Endothelial cell of umbilical vein (primary cell): ENCODE measurements at regions not wholly inside any gene's neighbourhood (a gene's known extent, or its start where the extent isn't known, plus 50 kb on each side); places are given as distances from the start of the nearest gene placed in this dataset.

Experiments used
- BruUV-seq: library from RNA; stranded (reverse); fragments of 400-500 nt; replicated peaks from 2 replicates; lab custom pipeline; 2021; lab: Mats Ljungman, UMichigan
- CTCF ChIA-PET: fragments of 300-600, 350-600 bp; sonication (Branson Sonifier 250); formaldehyde crosslinking; loops from one replicate; lab custom pipeline; 2021; ENCODE audit warnings: antibody characterized with exemption, inconsistent platforms; lab: Charles Lee
- POLR2A ChIA-PET: fragments of 300-600, 350-600 bp; sonication (Branson Sonifier 250); formaldehyde crosslinking; loops from one replicate; lab custom pipeline; 2021; ENCODE audit warnings: antibody characterized with exemption, inconsistent platforms; lab: Charles Lee
- DNase-seq: peaks from one replicate; pipeline ENCODE4 v3.0.0-alpha.2; 2011; ENCODE audit warnings: low read depth, low spot score
- FAIRE-seq: peaks from 2 replicates; lab custom pipeline; 2011; peaks lifted over from hg19 to GRCh38; lab: Jason Lieb, UNC
- H2AFZ ChIP-seq: 2 replicates; pipeline ENCODE4 v1.6.0; 2012; ENCODE audit warnings: low read depth, low read length, control low read depth, inconsistent platforms
- H3K27ac ChIP-seq: 2 replicates; pipeline ENCODE4 v1.5.1; 2011; ENCODE audit warnings: low read depth, mild to moderate bottlenecking, control low read depth, low read length, moderate library complexity; ENCODE audit not compliant: insufficient read depth
- H3K27me3 ChIP-seq, 2 experiments: 2 replicates each; pipeline versions ENCODE4 v1.6.0 to v1.6.1; 2011; ENCODE audit warnings: low read length in 2 of 2, mixed read lengths in 1 of 2; ENCODE audit not compliant: control insufficient read depth in 2 of 2, insufficient read depth in 2 of 2
- H3K36me3 ChIP-seq, 2 experiments: 2 replicates in 1 of 2; 3 replicates in 1 of 2; pipeline ENCODE4 v1.5.1; 2011; ENCODE audit warnings: low read length in 2 of 2, mild to moderate bottlenecking in 1 of 2, moderate library complexity in 1 of 2; ENCODE audit not compliant: control insufficient read depth in 2 of 2, insufficient read depth in 2 of 2; ENCODE audit errors: extremely low read depth in 1 of 2
- H3K4me1 ChIP-seq: 3 replicates; pipeline ENCODE4 v1.5.1; 2011; ENCODE audit warnings: mild to moderate bottlenecking, low read length; ENCODE audit not compliant: control insufficient read depth, insufficient read depth; ENCODE audit errors: extremely low read depth
- H3K4me2 ChIP-seq: 2 replicates; pipeline ENCODE4 v1.6.1; 2011; ENCODE audit warnings: low read length, control low read depth, mixed read lengths; ENCODE audit not compliant: insufficient read depth
- H3K4me3 ChIP-seq, 3 experiments: fragments of 200-600 bp in 1 of 3; sonication (generic), shearing (Covaris generic) in 1 of 3; replicated peaks in 1 of 3; 2 replicates each; pipeline ENCODE4 v1.5.1; 2011 to 2016; ENCODE audit warnings: control low read depth in 3 of 3, low read length in 3 of 3, mild to moderate bottlenecking in 2 of 3, inconsistent platforms in 1 of 3, low read depth in 1 of 3, moderate library complexity in 1 of 3; ENCODE audit not compliant: insufficient read depth in 1 of 3
- H3K79me2 ChIP-seq: 2 replicates; pipeline ENCODE4 v1.6.0; 2012; ENCODE audit warnings: low read length, inconsistent platforms; ENCODE audit not compliant: control insufficient read depth, insufficient read depth
- H3K9ac ChIP-seq: replicated peaks from 2 replicates; pipeline ENCODE3; 2011; ENCODE audit warnings: low read length, control low read depth; ENCODE audit not compliant: insufficient read depth; ENCODE audit errors: extremely low read depth
- H3K9me1 ChIP-seq: replicated peaks from 3 replicates; pipeline ENCODE4 v1.6.0; 2011; ENCODE audit warnings: mild to moderate bottlenecking, low read length; ENCODE audit not compliant: control insufficient read depth, insufficient read depth; ENCODE audit errors: extremely low read depth
- H3K9me3 ChIP-seq: replicated peaks from 2 replicates; pipeline ENCODE4 v1.5.1; 2012; ENCODE audit warnings: low read length, inconsistent platforms; ENCODE audit not compliant: control insufficient read depth, insufficient read depth
- H4K20me1 ChIP-seq: replicated peaks from 2 replicates; pipeline ENCODE3; 2011; ENCODE audit warnings: mild to moderate bottlenecking, low read length; ENCODE audit not compliant: control insufficient read depth, insufficient read depth; ENCODE audit errors: extremely low read depth
- CTCF ChIP-seq, 2 donors: IDR thresholded peaks; 1 replicate in 1 of 2; 2 replicates in 1 of 2; pipeline ENCODE4 v1.5.1; 2011; ENCODE audit warnings: low read length in 2 of 2, mild to moderate bottlenecking in 2 of 2, moderate library complexity in 2 of 2, control low read depth in 1 of 2, inconsistent platforms in 1 of 2, low read depth in 1 of 2; ENCODE audit not compliant: insufficient read depth in 1 of 2; ENCODE audit errors: extremely low read depth in 1 of 2
- EZH2 ChIP-seq: IDR thresholded peaks from 2 replicates; pipeline ENCODE4 v1.6.1; 2012; ENCODE audit warnings: borderline replicate concordance, low read depth, mild to moderate bottlenecking, moderate library complexity, low read length, inconsistent platforms; ENCODE audit not compliant: severe bottlenecking
- FOS ChIP-seq: IDR thresholded peaks from 2 replicates; pipeline ENCODE4 v1.6.1; 2011; ENCODE audit warnings: mild to moderate bottlenecking, low read length, moderate library complexity, borderline replicate concordance; ENCODE audit not compliant: insufficient read depth
- GATA2 ChIP-seq: IDR thresholded peaks from 2 replicates; pipeline ENCODE4 v1.7.0; 2011; ENCODE audit warnings: low read depth, mild to moderate bottlenecking, moderate library complexity, mixed read lengths, low read length; ENCODE audit not compliant: insufficient read length, insufficient read depth
- JUN ChIP-seq: IDR thresholded peaks from 2 replicates; pipeline ENCODE4 v1.6.1; 2011; ENCODE audit warnings: borderline replicate concordance, low read depth; ENCODE audit not compliant: insufficient read length, insufficient read depth
- MAX ChIP-seq: IDR thresholded peaks from 2 replicates; pipeline ENCODE4 v1.6.1; 2011; ENCODE audit not compliant: insufficient read depth, insufficient read length
- MYC ChIP-seq: IDR thresholded peaks from one replicate; pipeline ENCODE4 v1.6.1; 2011; ENCODE audit warnings: mild to moderate bottlenecking, low read depth, low read length
- POLR2A ChIP-seq: IDR thresholded peaks from 2 replicates; pipeline ENCODE4 v1.6.1; 2012; ENCODE audit warnings: low read depth, mild to moderate bottlenecking, control low read depth, low read length
- POLR2AphosphoS5 ChIP-seq: IDR thresholded peaks from 2 replicates; pipeline ENCODE4 v1.6.1; 2012; ENCODE audit warnings: low read depth, mild to moderate bottlenecking, control low read depth, low read length, moderate library complexity; ENCODE audit not compliant: insufficient read depth
- dilution Hi-C: fragments of 300-500 bp; cut with MboI; formaldehyde crosslinking; loops from one replicate; pipeline ENCODE4 v1.15.0; 2019; ENCODE audit warnings: low sequenced_read_pairs; ENCODE audit not compliant: extremely low pct_ligation_motif_present
- intact Hi-C: fragments of 100-400 bp; cut with micrococcal nuclease; formaldehyde crosslinking; loops from one replicate; pipeline ENCODE4 v1.10.0; 2022

DNA sequence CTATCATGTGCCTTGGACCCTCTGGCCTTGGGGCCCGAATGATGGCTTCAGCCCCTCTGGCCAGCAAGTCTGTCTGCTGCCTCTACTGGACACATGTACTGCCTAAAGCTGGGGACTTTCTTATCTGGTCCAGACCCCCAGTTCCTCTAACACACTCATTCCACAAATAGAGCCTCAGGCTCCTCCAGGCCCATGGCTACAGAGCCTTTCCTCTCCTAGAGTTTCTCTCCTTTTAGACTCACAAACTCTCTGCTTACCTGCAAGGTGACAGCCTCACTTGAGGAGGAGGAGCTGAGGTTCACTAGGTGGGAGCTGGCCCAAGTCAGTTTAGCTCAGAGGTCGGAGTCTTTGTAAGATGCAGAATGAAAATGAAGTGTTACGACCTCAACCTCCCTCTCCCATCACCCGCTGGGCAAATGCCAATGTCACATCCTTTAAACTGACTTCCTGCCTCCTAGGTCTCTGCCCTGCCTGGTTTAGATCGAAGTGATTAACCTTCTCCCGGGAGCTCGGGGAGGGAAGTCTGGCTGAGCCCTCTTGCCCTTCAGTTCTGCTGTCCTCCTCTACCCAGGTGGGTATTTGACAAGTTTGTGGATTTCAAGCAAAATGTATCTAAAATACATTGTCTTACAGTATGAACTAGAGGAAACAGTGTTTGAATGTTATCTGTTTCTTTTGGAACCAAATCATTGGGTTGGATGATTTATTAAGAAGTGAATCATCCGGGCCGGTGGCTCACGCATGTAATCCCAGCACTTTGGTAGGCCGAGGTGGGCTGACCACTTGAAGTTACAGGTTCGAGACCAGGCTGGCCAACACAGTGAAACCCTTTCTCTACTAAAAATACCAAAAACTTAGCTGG, 71.9 kb upstream of the TNS3 start:
- intact Hi-C loops: loop anchor here (5.0 kb wide), 1 partner anchor 164 kb away; no protein-coding TSS in a partner anchor
- no peaks in the 10 kb centered on the region for H3K36me3 ChIP-seq
- H3K9me3 ChIP-seq: no peaks in the 10 kb centered on the region
- no peaks in the 10 kb centered on the region for H3K27me3 ChIP-seq
- no peak overlapping the region for H3K4me2 ChIP-seq
- peak; percentile 90 for FAIRE-seq
- ChIA-PET CTCF (interaction anchor here (0.8 kb wide), 1 partner anchor 219 kb away, joined by 3 read pairs; no protein-coding TSS in a partner anchor), POLR2A (no interaction called here)
- DNase-seq: peak; percentile 76
- H3K9me1 ChIP-seq: no peaks in the 10 kb centered on the region
- BruUV-seq: no TSS peak
- dilution Hi-C loops: no loop called here
- peaks cover 9% of the 10 kb centered on the region for H3K4me1 ChIP-seq
- TF ChIP-seq POLR2AphosphoS5 (no peak), FOS (peak; percentile 52), POLR2A (no peak), GATA2 (peak; percentile 85), JUN (no peak), MAX (no peak), CTCF (IDR thresholded peaks at IDR 0.05; ENCODE audit: extremely low read depth in 1 of 2, insufficient read depth in 1 of 2, low read depth in 1 of 2, low read length in 2 of 2) (no peak), MYC (no peak), EZH2 (no peak)
- no peak overlapping the region for H3K27ac ChIP-seq
- H3K79me2 ChIP-seq: no peaks in the 10 kb centered on the region
- H3K9ac ChIP-seq: no peak overlapping the region
- H2AFZ ChIP-seq: peak overlapping the region; percentile 56
- no peak overlapping the region for H3K4me3 ChIP-seq
- no peaks in the 10 kb centered on the region for H4K20me1 ChIP-seq
